ENCODE measurements at regions not wholly inside any gene's neighbourhood (a gene's known extent, or its start where the extent isn't known, plus 50 kb on each side); places are given as distances from the start of the nearest gene placed in this dataset.
"Not testable (repeated sequence)": the region's sequence is repeated elsewhere in the genome, so short reads cannot be mapped to it uniquely, and the experiment has no call there.

DNA sequence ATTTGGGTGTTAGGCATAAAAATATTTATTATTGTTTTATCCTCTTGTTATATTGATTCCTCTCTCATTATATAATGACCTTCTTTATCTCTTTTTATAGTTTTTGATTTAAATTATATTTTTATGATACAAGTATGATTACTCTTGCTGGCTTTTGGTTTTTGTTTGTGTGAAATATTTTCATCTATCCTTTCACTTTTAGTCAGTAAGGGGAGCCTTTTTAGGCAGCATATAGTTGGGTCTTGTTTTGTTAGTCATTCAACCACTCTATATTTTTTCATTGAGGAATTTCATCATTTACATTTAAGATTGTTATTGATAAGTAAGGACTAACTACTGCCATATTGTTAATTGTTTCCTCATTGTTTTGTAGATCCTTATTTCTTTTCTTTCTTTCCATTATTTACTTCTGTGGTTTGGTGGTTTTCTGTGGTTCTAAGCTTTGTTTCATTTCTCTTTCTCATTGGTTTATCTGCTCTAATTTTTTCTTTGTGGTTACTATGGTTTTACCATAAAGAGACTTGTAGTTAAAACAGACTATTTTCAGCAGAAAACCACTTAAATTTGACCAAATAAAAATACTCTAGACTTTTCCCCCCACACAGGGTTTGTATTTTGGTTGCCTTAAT lies 593.1 kb downstream of the NUF2 start:
- no peak for DNase-seq

DNA sequence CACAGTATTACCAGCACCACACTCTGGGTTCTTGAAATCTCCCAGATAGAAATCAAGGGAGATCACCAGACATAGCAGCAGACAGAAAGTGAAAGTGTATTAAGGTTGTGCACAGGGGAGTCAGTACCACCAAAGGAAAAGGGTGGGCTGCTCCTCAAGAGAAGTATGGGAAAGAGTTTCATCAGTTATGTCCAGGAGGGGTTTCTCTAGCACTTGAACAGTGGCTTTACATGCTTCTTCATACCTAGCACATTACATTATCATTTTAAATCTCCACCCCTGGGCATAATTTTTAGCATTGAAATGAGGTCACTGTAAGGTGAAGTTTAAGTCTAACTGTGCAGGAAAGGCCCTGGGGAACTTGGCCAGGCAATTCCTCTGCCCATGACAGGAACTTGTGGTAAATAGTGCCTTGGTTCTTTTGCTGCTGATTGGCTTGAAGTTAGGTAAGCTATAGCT lies 601.0 kb downstream of the NUF2 start:
- peak; percentile 67 for DNase-seq

DNA sequence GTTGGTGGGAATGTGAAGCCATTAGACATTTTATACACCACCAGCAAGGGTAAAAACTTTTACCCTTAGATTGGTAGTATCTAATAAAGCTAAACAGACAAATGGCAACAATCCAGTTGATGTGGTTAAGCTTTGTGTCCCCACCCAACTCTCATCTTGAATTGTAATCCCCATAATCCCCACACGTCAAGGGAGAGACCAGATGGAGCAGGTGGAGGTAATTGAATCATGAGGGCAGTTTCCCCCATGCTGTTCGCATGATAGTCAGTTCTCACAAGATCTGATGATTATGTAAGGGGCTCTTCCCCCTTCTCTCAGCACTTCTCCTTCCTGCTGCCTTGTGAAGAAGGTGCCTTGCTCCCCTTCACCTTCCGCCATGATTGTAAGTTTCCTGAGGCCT lies 602.3 kb downstream of the NUF2 start:
- no peak for DNase-seq

DNA sequence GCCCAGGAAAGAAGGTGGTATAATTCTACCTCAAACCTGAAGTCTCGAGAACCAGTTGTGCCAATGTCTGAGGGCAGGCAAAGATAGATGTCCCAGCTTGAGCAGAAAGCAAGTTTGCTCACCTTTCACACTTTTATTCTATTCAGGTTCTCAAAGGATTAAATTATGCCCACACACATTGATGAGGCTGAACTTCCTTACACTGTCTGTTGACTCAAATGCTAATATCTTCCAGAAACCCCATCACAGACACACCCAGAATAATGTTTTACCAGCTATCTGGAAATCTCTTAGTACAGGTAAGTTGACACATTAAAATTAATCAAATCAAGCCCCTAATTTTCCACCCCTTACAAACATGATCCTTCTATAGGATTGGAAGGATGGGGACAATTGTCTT lies 605.7 kb downstream of the NUF2 start:
- no peak for DNase-seq

DNA sequence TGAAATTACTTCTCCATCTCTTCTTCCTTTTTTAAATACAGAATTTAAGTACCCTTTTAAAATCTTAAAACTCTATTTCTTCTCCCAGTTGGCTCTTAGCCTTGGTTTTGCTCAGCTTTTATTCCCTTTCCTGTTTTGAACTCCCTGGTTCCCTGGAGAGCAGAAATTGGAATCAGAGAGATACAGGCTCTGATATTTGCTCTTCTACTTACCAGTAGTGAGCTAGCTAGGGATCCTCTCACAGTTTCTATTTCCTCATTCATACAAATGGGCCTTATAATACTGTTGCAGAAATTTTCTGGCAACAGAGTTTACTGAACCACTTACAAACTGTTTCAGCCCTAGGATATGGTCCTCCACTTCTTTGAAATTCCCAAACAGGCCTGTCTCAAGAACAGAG lies 606.3 kb downstream of the NUF2 start:
- DNase-seq, result no peak

DNA sequence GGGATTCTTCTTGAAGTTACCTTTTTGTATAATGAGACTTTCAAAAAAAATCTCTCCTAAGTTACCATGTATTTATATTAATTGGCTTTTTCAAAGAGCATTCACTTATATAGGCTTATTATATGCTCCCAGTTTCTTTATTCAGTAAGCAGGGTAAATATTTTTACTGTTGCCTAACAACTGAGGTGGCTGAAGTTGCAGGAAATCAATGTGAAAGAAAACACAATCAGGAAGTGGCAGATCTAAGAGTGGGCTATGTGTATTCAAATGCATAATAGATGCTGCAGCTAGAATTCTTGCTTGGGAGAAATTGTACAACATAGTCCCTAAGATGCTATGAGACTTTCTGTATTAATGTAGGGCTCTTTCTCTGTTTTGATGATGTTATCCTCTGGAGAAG lies 606.9 kb downstream of the NUF2 start:
- no peak for DNase-seq

DNA sequence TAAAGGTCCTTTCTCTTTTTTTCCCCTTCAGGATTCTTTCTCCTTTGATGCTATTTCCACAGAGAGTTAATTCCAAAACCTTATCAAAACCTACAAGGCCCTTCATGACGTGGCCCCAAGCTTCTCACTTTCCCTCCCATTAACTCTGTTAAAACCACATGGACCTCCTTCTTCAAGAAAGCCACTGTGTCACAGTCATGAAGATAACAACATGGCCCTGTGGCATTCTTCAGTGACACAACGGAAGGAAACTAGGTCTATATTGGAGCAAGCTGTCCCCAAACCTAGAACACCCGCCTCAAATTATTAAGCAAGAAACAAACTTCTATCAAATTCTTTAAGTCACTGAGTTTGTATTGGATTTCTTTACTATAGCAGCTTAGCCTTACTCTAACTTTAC lies 611.1 kb downstream of the NUF2 start:
- DNase-seq, result no peak

DNA sequence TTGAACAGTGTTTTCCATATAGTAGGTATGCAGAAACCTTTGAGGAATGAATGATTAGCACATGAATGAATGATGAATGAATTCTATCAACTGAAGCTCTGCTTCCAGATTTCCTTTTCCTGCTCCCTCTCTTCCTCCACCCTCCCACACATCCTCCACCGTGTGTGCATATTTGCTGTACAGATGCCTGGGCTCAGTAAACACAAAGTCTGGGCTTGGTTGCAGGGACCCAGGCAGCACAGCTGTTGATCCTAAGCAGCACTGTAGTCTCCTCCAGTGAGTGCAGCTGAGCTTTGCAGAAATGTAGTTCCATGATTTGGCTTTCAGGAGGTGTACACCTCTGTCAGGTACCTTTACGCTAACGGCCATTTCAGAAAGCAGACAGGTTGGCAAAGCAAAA lies 611.7 kb downstream of the NUF2 start:
- no peak for DNase-seq

DNA sequence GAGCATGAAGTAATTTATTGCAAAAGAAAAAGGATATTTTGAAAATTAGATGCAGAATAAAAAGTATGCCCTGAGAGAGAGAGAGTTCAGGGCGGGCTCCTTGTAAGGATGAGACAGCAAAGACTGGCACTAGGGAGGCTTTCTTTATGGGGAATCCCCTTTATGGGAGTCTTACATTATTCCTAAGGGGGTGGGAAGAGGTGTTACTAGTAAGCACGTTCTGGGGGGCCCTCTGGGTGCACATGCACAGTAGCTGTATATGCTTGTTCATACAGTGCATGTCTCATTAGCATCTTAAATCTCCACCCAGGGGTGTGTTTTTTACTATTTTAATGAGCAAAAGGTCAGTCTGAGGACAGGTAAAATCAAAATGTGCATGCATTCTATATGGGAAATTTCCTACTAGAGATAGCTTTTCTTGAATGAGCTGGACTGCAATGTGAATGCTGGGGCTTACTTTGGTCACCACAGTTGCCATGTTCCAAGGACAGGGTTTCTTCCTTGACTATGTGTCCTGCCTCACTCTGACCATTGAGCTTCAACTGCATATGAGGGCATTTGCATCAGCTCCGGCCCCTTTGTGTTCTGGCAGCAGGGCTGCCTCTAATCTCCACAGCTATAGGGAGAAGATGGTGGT lies 614.1 kb downstream of the NUF2 start:
- no peak for DNase-seq

DNA sequence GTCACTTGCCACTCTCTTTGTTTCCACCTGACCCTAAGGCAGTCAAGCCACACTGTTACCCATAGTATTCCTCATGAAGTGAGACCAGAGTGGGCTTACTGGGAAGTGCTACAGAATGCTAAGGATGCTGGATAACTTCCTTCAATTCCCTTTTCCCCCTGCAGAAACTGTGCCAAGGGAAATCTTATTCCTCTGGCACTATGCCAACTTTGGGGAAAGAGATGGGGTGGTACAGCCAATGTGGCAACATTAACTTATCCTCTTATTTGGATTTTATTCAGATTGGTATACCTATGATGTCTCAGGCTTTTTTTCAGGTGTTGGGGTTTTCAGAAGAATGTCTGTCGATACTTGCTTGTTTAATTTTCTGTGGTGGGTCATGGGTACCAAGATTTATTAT lies 599.4 kb upstream of the PBX1 start:
- DNase-seq, result no peak

DNA sequence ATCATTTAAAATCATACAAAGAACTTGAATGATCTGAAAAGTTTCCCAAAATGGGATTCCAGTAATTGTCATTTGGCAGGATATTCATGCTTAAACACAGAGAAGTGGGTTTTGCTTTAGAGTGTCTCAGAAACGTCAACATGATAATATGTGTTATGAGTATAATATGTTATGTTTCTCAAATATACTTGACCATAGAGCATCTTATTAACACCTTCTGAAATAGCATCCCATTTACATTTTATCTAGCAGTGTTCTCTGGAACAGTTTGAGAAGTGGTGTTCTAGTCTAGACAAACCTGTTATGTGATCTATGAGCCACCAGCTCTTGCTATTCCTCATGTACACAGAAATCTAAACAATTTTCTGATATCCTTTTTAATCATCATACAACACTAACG lies 588.8 kb upstream of the PBX1 start:
- DNase-seq, result no peak

DNA sequence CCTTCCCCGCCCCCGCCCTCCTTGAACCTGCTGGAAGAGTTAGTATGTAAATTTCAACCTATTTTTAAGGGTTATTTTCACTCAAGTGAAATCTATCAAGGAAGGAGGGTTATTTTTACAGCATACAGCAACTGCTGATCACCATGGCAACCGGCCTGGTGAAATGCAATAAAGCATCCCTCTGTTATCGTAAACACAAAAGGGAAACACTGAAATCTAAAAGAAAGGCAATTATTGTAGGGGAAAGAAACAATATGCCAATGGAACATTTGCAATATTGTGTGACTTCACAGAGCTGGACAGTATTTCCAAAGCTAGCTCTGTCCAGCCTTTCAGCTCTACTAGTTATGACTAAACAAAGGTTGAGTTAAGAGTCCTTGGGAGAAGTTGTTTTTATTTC lies 588.3 kb upstream of the PBX1 start:
- DNase-seq, result no peak

DNA sequence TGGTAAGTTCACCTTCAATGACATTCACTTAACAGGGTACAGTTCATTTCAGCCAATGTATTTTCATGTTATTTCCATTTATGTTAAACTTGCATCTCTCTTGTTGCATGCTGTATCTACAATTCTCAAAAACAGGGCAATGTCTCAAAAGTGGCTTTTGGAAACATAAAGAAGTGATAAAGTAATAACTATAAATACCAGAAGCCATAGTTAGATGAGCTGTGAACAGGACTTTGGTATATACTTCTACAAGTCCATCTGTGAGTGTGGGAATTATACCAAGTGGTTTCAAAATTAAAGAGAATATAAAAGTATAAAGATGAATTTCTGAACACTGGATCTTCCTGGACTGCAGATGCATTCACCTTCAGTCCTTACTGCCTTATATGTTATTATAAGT lies 585.4 kb upstream of the PBX1 start:
- no peak for DNase-seq

DNA sequence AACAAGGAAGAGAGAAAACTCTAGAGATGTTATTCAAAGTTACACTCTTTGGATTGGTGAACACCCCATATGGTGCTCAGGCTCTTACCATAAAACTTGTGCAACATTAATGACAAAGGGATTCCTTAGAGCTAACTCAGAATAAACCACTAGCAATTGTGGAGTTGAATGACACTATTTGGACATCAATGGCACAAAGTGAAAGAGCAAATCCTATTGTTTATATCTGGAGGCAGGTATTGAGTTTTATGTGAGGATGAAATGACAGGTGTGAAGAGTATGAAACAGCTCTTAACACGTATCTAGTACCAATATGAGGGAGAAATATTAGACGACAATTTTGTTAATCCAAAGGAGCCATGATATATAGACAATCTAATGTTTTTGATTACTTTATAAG lies 584.9 kb upstream of the PBX1 start:
- DNase-seq, result no peak

DNA sequence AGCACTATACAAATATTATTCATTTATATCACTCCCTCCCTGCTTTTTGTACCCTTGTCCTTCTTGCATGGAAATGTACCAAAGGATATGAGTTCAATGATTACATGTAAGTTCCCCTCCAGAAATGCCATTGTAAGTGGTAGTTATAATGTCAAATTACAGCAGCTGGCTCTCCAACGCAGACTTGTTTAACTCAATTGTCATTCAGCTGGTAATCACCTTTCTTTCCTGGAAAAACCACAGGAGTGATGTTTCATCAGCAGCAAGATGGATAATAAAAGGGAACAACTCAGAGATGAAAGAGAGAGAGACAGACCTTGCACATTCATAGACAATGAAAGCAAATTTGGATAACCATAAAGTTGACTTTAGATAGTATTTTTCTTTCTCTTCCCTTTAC lies 578.6 kb upstream of the PBX1 start:
- DNase-seq, result no peak

DNA sequence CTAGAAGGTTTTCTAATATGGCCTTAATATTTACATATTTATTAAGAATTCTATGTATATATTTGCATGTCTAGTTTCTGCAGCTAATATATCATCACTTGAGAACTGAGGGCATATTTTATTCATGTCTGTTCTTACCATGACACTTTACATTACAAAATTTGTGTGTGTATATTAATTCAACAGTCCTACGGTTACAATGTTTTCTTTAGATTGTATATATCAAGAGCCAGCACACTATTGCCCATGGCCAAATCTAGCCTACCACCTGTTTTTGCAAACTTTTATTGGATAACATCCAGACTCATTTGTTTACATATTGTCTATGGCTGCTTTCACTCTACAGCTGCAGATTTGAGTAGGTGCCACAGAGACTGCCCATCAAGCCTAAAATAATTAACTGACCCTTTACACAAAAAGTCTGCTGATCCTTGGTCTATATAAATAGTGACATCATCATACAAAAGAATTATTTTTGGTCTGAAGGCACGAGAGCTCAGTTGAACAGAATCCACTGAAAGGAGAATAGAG lies 577.4 kb upstream of the PBX1 start:
- no peak for DNase-seq

DNA sequence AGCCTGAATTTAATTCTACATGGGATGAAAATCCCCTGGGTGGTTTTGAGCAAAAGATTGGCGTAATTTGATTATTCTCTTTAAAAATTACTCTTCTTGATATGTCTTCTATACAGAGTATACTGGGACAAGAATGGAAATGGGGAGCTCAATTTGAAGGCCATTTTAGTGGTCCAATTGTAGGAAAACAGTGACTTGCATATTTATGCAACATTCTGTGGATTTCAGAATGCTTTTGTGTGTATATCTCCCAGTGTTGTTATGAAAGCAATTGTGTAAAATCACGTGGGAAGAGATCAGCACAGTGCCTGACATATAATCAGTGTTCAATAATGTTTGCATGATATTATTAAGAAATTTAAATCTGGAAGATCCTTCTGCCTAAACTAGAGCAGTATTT lies 575.9 kb upstream of the PBX1 start:
- DNase-seq, result no peak

DNA sequence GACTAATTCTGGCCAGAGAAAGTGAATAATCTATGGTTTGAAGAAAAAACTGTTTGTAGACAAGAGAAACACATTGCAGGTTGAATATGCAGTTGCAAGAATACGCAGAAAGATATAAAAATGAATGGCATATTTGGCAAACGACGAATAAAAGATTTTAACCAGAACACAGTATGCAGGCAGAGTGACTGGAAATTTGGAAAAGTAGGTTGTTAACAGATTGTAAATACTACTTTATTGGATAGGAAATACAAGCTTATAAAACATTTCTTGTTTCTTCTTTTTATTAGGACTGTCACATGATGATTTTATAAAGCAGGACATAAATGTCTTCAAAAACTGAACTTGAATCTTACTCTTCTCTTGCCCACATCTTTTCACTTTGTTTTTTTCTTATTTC lies 573.3 kb upstream of the PBX1 start:
- DNase-seq, result no peak

DNA sequence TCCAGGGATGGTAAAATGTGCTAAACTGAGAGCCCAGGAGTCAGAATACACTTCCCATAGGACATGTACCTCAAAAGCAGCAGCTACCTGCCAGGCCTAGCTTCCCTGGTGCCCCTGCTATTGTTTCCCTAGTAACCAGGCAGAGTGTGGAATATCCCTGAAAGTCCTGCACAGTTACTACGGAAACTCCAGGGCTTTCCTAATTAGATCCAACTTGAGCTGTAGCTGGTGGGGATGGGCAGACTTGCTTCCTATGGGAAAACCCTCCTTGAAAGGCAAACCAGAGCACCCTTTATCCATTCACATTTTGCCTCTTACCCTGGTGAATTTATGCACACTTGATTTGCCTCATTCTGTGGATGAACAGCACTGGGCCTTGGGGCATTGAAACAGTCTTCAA lies 559.9 kb upstream of the PBX1 start:
- no peak for DNase-seq

DNA sequence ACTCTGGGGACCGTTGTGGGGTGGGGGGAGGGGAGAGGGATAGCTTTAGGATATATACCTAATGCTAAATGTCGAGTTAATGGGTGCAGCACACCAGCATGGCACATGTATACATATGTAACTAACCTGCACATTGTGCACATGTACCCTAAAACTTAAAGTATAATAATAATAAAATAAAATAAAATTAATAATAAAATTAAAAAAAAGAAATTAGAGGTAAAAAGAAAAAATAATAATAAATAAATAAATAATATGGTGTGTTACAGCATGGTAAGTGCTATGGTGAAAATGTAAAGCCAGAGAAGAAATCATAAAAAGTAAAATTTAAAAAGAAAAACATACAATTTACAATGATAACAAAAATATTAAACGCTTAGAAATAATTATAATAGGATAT lies 552.8 kb upstream of the PBX1 start:
- not testable (repeated sequence) for DNase-seq

DNA sequence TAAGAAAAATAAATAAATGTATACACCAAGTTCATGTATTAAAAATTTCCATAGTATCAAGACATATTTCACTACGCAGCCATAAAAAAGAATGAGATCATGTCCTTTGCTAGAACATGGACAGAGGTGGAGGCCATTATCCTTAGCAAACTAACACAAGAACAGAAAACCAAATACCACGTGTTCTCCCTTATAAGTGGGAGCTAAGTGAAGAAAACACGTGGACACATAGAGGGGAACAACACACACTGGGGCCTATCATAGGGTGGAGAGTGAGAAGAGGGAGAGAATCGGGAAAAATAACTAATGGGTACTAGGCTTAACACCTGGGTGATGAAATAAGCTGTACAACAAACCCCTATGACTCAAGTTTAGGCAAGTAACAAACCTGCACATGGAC lies 552.4 kb upstream of the PBX1 start:
- no peak for DNase-seq

DNA sequence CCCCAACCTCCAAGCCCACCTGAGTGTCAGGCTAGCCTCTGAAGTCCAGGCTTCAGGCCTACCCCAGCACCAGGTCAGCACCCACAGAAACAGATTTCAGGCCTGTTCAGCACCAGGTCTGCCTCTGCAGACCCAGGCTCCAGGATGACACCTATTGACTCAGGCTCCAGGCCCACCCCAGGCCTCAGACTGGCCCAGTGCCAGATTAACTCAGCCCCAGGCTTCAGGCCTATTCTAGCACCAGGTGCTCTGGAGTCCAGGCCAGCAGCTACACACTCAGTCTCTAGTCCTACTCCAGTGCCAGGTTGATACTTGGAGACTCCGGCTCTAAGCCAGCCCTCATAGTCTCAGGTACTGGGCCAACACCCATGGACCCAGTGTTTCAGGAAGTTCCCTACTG lies 541.7 kb upstream of the PBX1 start:
- no peak for DNase-seq

DNA sequence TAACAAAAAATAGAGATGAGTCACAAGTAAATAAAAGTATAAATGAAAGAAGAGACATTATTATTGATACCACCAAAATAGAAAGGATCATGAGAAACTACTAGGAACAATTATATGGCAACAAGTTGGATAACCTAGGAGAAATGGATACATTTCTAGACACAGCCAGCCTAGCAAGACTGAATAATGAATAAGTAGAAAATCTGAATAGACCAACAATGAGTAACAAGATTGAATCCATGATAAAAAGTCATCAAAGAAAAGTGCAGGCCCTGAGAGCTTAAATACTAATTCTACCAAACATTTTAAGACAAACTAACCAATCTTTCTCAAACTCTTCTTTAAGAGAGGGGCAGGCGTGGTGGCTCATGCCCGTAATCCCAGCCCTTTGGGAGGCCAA lies 538.6 kb upstream of the PBX1 start:
- DNase-seq, result no peak

DNA sequence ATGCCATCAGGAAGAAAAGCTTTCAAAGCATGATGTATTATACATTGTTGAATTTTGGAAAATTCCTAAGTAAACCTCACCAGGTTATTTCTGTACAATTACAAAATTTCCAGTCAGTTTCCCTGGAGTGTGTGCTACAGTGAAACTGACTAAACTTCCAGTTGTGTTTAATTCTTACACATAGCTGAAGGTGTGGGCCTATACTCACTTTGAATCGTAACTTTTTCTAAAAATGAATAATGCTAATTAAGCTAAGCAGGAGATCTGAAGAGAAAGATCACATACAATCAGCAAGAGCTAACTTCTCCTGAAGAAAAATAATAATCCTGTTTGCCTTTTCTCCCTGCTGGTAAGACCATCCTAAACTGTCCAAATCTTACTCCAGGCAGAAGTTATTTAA lies 537.2 kb upstream of the PBX1 start:
- no peak for DNase-seq

DNA sequence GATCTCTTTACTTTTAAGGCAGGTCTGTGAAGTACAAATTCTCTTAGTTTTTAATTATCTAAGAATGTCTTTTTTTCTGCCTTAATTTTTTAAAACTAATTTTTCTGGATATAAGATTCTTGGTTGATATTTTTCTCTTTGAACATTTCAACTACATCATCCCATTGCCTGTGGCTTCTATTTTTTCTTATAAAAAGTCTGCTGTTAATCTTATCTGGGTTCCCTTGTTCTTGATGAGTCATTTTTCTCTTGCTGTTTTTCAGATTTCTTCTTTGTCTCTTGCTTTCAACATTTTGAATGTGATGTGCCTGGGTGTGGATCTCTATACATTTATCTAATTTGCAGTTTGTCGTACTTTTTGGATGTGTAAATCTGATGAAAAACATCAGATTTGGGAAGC lies 525.2 kb upstream of the PBX1 start:
- no peak for DNase-seq

All from KG1 (cell line).